ENCODE measurements at regions not wholly inside any gene's neighbourhood (a gene's known extent, or its start where the extent isn't known, plus 50 kb on each side); places are given as distances from the start of the nearest gene placed in this dataset.
"Not testable (repeated sequence)": the region's sequence is repeated elsewhere in the genome, so short reads cannot be mapped to it uniquely, and the experiment has no call there.

GRCh38 chr21:27858053-27858825 is 891.4 kb upstream of the ADAMTS5 start:
- H3K9me3 ChIP-seq (ENCODE audit: control insufficient read depth in 1 of 2, low read length in 2 of 2); H3K4me1 ChIP-seq (ENCODE audit: control insufficient read depth in 1 of 2, insufficient read depth in 2 of 2, low read length in 2 of 2); H3K36me3 ChIP-seq (ENCODE audit: control insufficient read depth in 1 of 2, insufficient read depth in 2 of 2, low read length in 2 of 2); H3K4me3 ChIP-seq (ENCODE audit: low read depth in 1 of 2, low read length in 2 of 2); H3K27me3 ChIP-seq (ENCODE audit: low read depth, low read length); H3K27ac ChIP-seq (ENCODE audit: low read length): not testable (repeated sequence)

GRCh38 chr21:27856988-27857387 is 890.1 kb upstream of the ADAMTS5 start:
- H3K27me3 ChIP-seq (ENCODE audit: low read depth, low read length); H3K9me3 ChIP-seq (ENCODE audit: control insufficient read depth in 1 of 2, low read length in 2 of 2); H3K27ac ChIP-seq (ENCODE audit: low read length); H3K4me1 ChIP-seq (ENCODE audit: control insufficient read depth in 1 of 2, insufficient read depth in 2 of 2, low read length in 2 of 2); H3K36me3 ChIP-seq (ENCODE audit: control insufficient read depth in 1 of 2, insufficient read depth in 2 of 2, low read length in 2 of 2); H3K4me3 ChIP-seq (ENCODE audit: low read depth in 1 of 2, low read length in 2 of 2): not testable (repeated sequence)

- Histone ChIP-seq H3K36me3 (ENCODE audit: control insufficient read depth in 1 of 2, insufficient read depth in 2 of 2, low read length in 2 of 2) (no peaks in the 10 kb centered on the region), H3K9me3 (ENCODE audit: control insufficient read depth in 1 of 2, low read length in 2 of 2) (no peaks in the 10 kb centered on the region), H3K4me1 (ENCODE audit: control insufficient read depth in 1 of 2, insufficient read depth in 2 of 2, low read length in 2 of 2) (peaks cover 0 to 17% of the 10 kb centered on the region in 2 donors), H3K27ac (ENCODE audit: low read length) (no peak overlapping the region), H3K4me3 (ENCODE audit: low read depth in 1 of 2, low read length in 2 of 2) (no peak overlapping the region), H3K27me3 (ENCODE audit: low read depth, low read length) (no peaks in the 10 kb centered on the region)
Observed at GRCh38 chr21:27841084-27841672, 874.3 kb upstream of the ADAMTS5 start.

GRCh38 chr21:27840262-27840661 is 873.4 kb upstream of the ADAMTS5 start:
- Histone ChIP-seq H3K27ac (ENCODE audit: low read length) (no peak overlapping the region), H3K9me3 (ENCODE audit: control insufficient read depth in 1 of 2, low read length in 2 of 2) (no peaks in the 10 kb centered on the region), H3K4me1 (ENCODE audit: control insufficient read depth in 1 of 2, insufficient read depth in 2 of 2, low read length in 2 of 2) (peaks cover 0 to 17% of the 10 kb centered on the region in 2 donors), H3K4me3 (ENCODE audit: low read depth in 1 of 2, low read length in 2 of 2) (no peak overlapping the region), H3K36me3 (ENCODE audit: control insufficient read depth in 1 of 2, insufficient read depth in 2 of 2, low read length in 2 of 2) (no peaks in the 10 kb centered on the region), H3K27me3 (ENCODE audit: low read depth, low read length) (no peaks in the 10 kb centered on the region)

GRCh38 chr21:27839512-27840115 is 872.7 kb upstream of the ADAMTS5 start:
- H3K4me1 ChIP-seq (ENCODE audit: control insufficient read depth in 1 of 2, insufficient read depth in 2 of 2, low read length in 2 of 2), result peaks cover 0 to 17% of the 10 kb centered on the region in 2 donors
- no peaks in the 10 kb centered on the region for H3K9me3 ChIP-seq (ENCODE audit: control insufficient read depth in 1 of 2, low read length in 2 of 2)
- no peak overlapping the region for H3K27ac ChIP-seq (ENCODE audit: low read length)
- H3K36me3 ChIP-seq (ENCODE audit: control insufficient read depth in 1 of 2, insufficient read depth in 2 of 2, low read length in 2 of 2), result no peaks in the 10 kb centered on the region
- no peak overlapping the region for H3K4me3 ChIP-seq (ENCODE audit: low read depth in 1 of 2, low read length in 2 of 2)
- H3K27me3 ChIP-seq (ENCODE audit: low read depth, low read length), result no peaks in the 10 kb centered on the region

GRCh38 chr21:27838573-27838972 is 871.7 kb upstream of the ADAMTS5 start:
- H3K4me1 ChIP-seq (ENCODE audit: control insufficient read depth in 1 of 2, insufficient read depth in 2 of 2, low read length in 2 of 2), result peaks cover 0 to 17% of the 10 kb centered on the region in 2 donors
- no peaks in the 10 kb centered on the region for H3K27me3 ChIP-seq (ENCODE audit: low read depth, low read length)
- no peaks in the 10 kb centered on the region for H3K36me3 ChIP-seq (ENCODE audit: control insufficient read depth in 1 of 2, insufficient read depth in 2 of 2, low read length in 2 of 2)
- H3K27ac ChIP-seq (ENCODE audit: low read length), result no peak overlapping the region
- H3K9me3 ChIP-seq (ENCODE audit: control insufficient read depth in 1 of 2, low read length in 2 of 2), result no peaks in the 10 kb centered on the region
- H3K4me3 ChIP-seq (ENCODE audit: low read depth in 1 of 2, low read length in 2 of 2), result no peak overlapping the region

GRCh38 chr21:27837936-27838335 is 871.0 kb upstream of the ADAMTS5 start:
- H3K9me3 ChIP-seq (ENCODE audit: control insufficient read depth in 1 of 2, low read length in 2 of 2), result no peaks in the 10 kb centered on the region
- H3K4me3 ChIP-seq (ENCODE audit: low read depth in 1 of 2, low read length in 2 of 2), result no peak overlapping the region
- peaks cover 0 to 17% of the 10 kb centered on the region in 2 donors for H3K4me1 ChIP-seq (ENCODE audit: control insufficient read depth in 1 of 2, insufficient read depth in 2 of 2, low read length in 2 of 2)
- H3K27me3 ChIP-seq (ENCODE audit: low read depth, low read length), result no peaks in the 10 kb centered on the region
- H3K36me3 ChIP-seq (ENCODE audit: control insufficient read depth in 1 of 2, insufficient read depth in 2 of 2, low read length in 2 of 2), result no peaks in the 10 kb centered on the region
- H3K27ac ChIP-seq (ENCODE audit: low read length), result no peak overlapping the region

- peaks cover 0 to 5% of the 10 kb centered on the region in 2 donors for H3K4me1 ChIP-seq (ENCODE audit: control insufficient read depth in 1 of 2, insufficient read depth in 2 of 2, low read length in 2 of 2)
- no peaks in the 10 kb centered on the region for H3K36me3 ChIP-seq (ENCODE audit: control insufficient read depth in 1 of 2, insufficient read depth in 2 of 2, low read length in 2 of 2)
- H3K27ac ChIP-seq (ENCODE audit: low read length), result no peak overlapping the region
Observed at GRCh38 chr21:27833298-27833697, 866.4 kb upstream of the ADAMTS5 start.

GRCh38 chr21:27831816-27832569 is 865.1 kb upstream of the ADAMTS5 start:
- Histone ChIP-seq H3K4me1 (ENCODE audit: control insufficient read depth in 1 of 2, insufficient read depth in 2 of 2, low read length in 2 of 2) (peaks cover 0 to 5% of the 10 kb centered on the region in 2 donors), H3K27me3 (ENCODE audit: low read depth, low read length) (no peaks in the 10 kb centered on the region), H3K27ac (ENCODE audit: low read length) (no peak overlapping the region), H3K36me3 (ENCODE audit: control insufficient read depth in 1 of 2, insufficient read depth in 2 of 2, low read length in 2 of 2) (no peaks in the 10 kb centered on the region), H3K4me3 (ENCODE audit: low read depth in 1 of 2, low read length in 2 of 2) (no peak overlapping the region), H3K9me3 (ENCODE audit: control insufficient read depth in 1 of 2, low read length in 2 of 2) (no peaks in the 10 kb centered on the region)

More at GRCh38 chr21:27833298-27833697, 866.4 kb upstream of the ADAMTS5 start:
- no peaks in the 10 kb centered on the region for H3K27me3 ChIP-seq (ENCODE audit: low read depth, low read length)
- no peaks in the 10 kb centered on the region for H3K9me3 ChIP-seq (ENCODE audit: control insufficient read depth in 1 of 2, low read length in 2 of 2)
- H3K4me3 ChIP-seq (ENCODE audit: low read depth in 1 of 2, low read length in 2 of 2), result no peak overlapping the region

GRCh38 chr21:27831177-27831576 is 864.3 kb upstream of the ADAMTS5 start:
- Histone ChIP-seq H3K4me1 (ENCODE audit: control insufficient read depth in 1 of 2, insufficient read depth in 2 of 2, low read length in 2 of 2) (peaks cover 0 to 5% of the 10 kb centered on the region in 2 donors), H3K4me3 (ENCODE audit: low read depth in 1 of 2, low read length in 2 of 2) (no peak overlapping the region), H3K9me3 (ENCODE audit: control insufficient read depth in 1 of 2, low read length in 2 of 2) (no peaks in the 10 kb centered on the region), H3K27me3 (ENCODE audit: low read depth, low read length) (no peaks in the 10 kb centered on the region), H3K27ac (ENCODE audit: low read length) (no peak overlapping the region), H3K36me3 (ENCODE audit: control insufficient read depth in 1 of 2, insufficient read depth in 2 of 2, low read length in 2 of 2) (no peaks in the 10 kb centered on the region)

GRCh38 chr21:27827972-27828371 is 861.1 kb upstream of the ADAMTS5 start:
- Histone ChIP-seq H3K4me3 (ENCODE audit: low read depth in 1 of 2, low read length in 2 of 2) (no peak overlapping the region), H3K36me3 (ENCODE audit: control insufficient read depth in 1 of 2, insufficient read depth in 2 of 2, low read length in 2 of 2) (no peaks in the 10 kb centered on the region), H3K27ac (ENCODE audit: low read length) (no peak overlapping the region), H3K4me1 (ENCODE audit: control insufficient read depth in 1 of 2, insufficient read depth in 2 of 2, low read length in 2 of 2) (peaks cover 0 to 5% of the 10 kb centered on the region in 2 donors), H3K9me3 (ENCODE audit: control insufficient read depth in 1 of 2, low read length in 2 of 2) (no peaks in the 10 kb centered on the region), H3K27me3 (ENCODE audit: low read depth, low read length) (no peaks in the 10 kb centered on the region)

Measured in muscle layer of duodenum (tissue), 2 donors.